KMS-11 (cell line): ENCODE measurements at regions not wholly inside any gene's neighbourhood (a gene's known extent, or its start where the extent isn't known, plus 50 kb on each side); places are given as distances from the start of the nearest gene placed in this dataset.
"Not testable (repeated sequence)": the region's sequence is repeated elsewhere in the genome, so short reads cannot be mapped to it uniquely, and the experiment has no call there.

Experiments used
- H2AFZ ChIP-seq: fragments of 200-600 bp; sonication (generic); 2 replicates; pipeline ENCODE4 v1.6.1; 2016; ENCODE audit warnings: antibody characterized with exemption, mixed run types, low read depth
- H3K27ac ChIP-seq: fragments of 200-600 bp; sonication (generic); 2 replicates; pipeline ENCODE4 v1.6.1; 2016; ENCODE audit warnings: mild to moderate bottlenecking, mixed run types
- H3K27me3 ChIP-seq: fragments of 200-600 bp; sonication (generic); 2 replicates; pipeline ENCODE4 v1.6.1; 2017; ENCODE audit warnings: mild to moderate bottlenecking, low read depth, mixed run types, moderate library complexity; ENCODE audit not compliant: insufficient read depth
- H3K36me3 ChIP-seq: fragments of 200-600 bp; sonication (generic); 2 replicates; pipeline ENCODE4 v1.6.1; 2017; ENCODE audit warnings: mild to moderate bottlenecking, mixed run types; ENCODE audit not compliant: insufficient read depth
- H3K4me1 ChIP-seq: fragments of 200-600 bp; sonication (generic); 2 replicates; pipeline ENCODE4 v1.6.1; 2016; ENCODE audit warnings: mild to moderate bottlenecking, low read depth, mixed run types; ENCODE audit not compliant: poor library complexity, severe bottlenecking
- H3K4me2 ChIP-seq: fragments of 200-600 bp; sonication (generic); 2 replicates; pipeline ENCODE4 v1.7.0; 2016; ENCODE audit warnings: mild to moderate bottlenecking, mixed run types
- H3K4me3 ChIP-seq: fragments of 200-600 bp; sonication (generic); IDR thresholded peaks from 2 replicates; pipeline ENCODE4 v1.6.1; 2017; ENCODE audit warnings: low read depth, low read length, mixed read lengths; ENCODE audit not compliant: insufficient read depth
- H3K79me2 ChIP-seq: fragments of 200-600 bp; sonication (generic); 2 replicates; pipeline ENCODE4 v1.6.1; 2016; ENCODE audit warnings: low read depth, mixed run types; ENCODE audit not compliant: insufficient read depth
- H3K9ac ChIP-seq: fragments of 200-600 bp; sonication (generic); 2 replicates; pipeline ENCODE4 v1.6.1; 2016; ENCODE audit warnings: mild to moderate bottlenecking, mixed run types
- H4K20me1 ChIP-seq: fragments of 200-600 bp; sonication (generic); 2 replicates; pipeline ENCODE4 v1.6.1; 2016; ENCODE audit warnings: mild to moderate bottlenecking, mixed run types; ENCODE audit not compliant: insufficient read depth
- TF ChIP-seq, protein P1 (sequence below): fragments of 200-600 bp; sonication (generic); conservative IDR thresholded peaks from 2 replicates; pipeline ENCODE4 v1.6.1; 2017; ENCODE audit warnings: low read depth, mild to moderate bottlenecking, antibody characterized with exemption, low read length, moderate library complexity, mixed read lengths

DNA sequence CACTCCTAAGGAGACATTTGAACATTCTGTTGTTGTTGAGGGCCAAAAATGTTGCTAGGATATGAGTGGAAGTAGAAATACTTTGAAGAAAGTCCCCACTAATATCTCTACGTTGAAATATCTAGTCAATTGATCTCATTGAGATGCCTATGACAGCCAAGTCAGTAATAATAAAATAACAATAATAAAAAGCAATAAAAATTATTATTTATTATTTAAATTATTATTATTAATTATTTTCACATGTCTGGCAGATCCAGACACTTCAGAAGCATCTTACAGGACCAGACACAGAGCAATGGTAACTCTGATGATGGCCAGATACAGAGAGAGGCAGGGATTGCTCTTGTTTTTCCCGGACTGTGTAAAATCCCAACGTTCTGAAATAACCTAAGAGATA, 143.5 kb upstream of the PALMD start:
- TF ChIP-seq, protein P1, sequence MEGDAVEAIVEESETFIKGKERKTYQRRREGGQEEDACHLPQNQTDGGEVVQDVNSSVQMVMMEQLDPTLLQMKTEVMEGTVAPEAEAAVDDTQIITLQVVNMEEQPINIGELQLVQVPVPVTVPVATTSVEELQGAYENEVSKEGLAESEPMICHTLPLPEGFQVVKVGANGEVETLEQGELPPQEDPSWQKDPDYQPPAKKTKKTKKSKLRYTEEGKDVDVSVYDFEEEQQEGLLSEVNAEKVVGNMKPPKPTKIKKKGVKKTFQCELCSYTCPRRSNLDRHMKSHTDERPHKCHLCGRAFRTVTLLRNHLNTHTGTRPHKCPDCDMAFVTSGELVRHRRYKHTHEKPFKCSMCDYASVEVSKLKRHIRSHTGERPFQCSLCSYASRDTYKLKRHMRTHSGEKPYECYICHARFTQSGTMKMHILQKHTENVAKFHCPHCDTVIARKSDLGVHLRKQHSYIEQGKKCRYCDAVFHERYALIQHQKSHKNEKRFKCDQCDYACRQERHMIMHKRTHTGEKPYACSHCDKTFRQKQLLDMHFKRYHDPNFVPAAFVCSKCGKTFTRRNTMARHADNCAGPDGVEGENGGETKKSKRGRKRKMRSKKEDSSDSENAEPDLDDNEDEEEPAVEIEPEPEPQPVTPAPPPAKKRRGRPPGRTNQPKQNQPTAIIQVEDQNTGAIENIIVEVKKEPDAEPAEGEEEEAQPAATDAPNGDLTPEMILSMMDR: no peak
- no peaks in the 10 kb centered on the region for H3K36me3 ChIP-seq
- no peak overlapping the region for H3K4me2 ChIP-seq
- H3K4me3 ChIP-seq: no peak overlapping the region
- no peak overlapping the region for H3K27ac ChIP-seq
- no peaks in the 10 kb centered on the region for H3K4me1 ChIP-seq
- H4K20me1 ChIP-seq: no peaks in the 10 kb centered on the region
- no peak overlapping the region for H2AFZ ChIP-seq
- no peak overlapping the region for H3K9ac ChIP-seq
- H3K27me3 ChIP-seq: no peaks in the 10 kb centered on the region
- H3K79me2 ChIP-seq: no peaks in the 10 kb centered on the region

DNA sequence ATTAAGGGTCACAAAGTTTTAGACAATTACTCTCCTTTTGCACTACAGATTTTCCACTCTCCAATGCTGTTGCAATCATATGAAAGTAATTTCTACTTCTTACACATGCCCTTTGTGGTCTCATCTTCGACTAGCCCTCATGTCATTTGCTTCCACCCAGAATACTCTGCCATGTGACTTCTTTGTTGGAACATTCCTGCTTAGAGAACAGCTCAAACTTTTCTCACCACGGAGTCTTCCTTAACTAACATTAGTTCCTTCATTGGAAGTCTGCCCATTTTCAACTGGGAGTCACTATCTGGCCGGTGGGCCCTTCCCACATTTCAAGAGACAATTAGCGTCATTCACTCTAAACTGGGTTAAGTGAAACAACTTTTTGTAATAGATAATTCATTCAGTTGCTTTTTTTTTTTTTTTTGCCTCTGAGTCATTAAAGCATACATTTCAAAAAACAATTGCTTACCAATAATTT, 142.6 kb upstream of the PALMD start:
- Histone ChIP-seq H4K20me1 (no peaks in the 10 kb centered on the region), H3K4me1 (no peaks in the 10 kb centered on the region), H3K4me3 (no peak overlapping the region), H3K4me2 (no peak overlapping the region), H3K79me2 (no peaks in the 10 kb centered on the region), H3K36me3 (no peaks in the 10 kb centered on the region), H3K27me3 (no peaks in the 10 kb centered on the region), H3K9ac (no peak overlapping the region), H2AFZ (no peak overlapping the region), H3K27ac (no peak overlapping the region)
- TF ChIP-seq, protein P1: no peak

DNA sequence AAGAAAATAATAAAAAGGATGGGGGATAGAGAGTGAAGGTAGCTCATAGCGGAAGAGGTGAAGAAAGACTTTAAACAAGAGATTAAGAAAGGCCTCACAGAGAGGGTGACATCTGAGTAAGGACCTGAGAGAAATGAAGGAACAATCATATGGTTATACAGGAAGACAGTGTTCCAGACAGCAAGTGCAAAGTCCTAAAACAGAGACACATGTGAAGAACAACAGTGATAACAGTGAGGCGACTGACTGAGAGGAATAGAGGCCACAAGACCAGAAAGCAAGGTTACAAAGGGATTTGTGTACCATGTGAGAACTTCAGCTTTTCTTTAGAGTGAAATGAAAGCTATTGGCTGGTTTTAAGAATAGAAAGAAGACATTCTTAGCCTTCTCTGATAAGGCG, 141.6 kb upstream of the PALMD start:
- Histone ChIP-seq H3K9ac (no peak overlapping the region), H4K20me1 (no peaks in the 10 kb centered on the region), H3K27me3 (no peaks in the 10 kb centered on the region), H3K79me2 (no peaks in the 10 kb centered on the region), H3K4me2 (no peak overlapping the region), H3K4me1 (no peaks in the 10 kb centered on the region), H3K4me3 (no peak overlapping the region), H2AFZ (no peak overlapping the region), H3K36me3 (no peaks in the 10 kb centered on the region), H3K27ac (no peak overlapping the region)
- TF ChIP-seq, protein P1: no peak

DNA sequence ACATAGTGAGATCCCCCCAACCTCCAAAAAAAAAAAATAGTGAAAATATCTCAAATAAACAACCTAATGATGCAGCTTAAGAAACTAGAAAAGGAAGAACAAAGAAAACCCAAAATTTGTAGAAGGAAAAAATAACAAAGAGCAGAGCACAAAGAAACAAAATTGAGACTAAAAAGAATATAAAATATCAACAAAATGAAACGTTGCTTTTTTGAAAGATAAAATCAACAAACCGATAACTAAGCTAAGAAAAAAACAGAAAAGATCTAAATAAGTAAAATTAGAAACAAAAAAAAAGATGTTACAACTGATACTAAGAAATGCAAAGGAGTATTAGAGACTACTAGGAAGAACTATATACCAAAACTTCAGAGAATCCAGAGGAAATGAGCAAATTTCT, 139.3 kb upstream of the PALMD start:
- Histone ChIP-seq H2AFZ (no peak overlapping the region), H3K27ac (no peak overlapping the region), H3K4me3 (no peak overlapping the region), H3K4me2 (no peak overlapping the region), H3K79me2 (no peaks in the 10 kb centered on the region), H3K4me1 (no peaks in the 10 kb centered on the region), H3K9ac (no peak overlapping the region), H3K36me3 (no peaks in the 10 kb centered on the region), H3K27me3 (no peaks in the 10 kb centered on the region), H4K20me1 (no peaks in the 10 kb centered on the region)
- TF ChIP-seq, protein P1: no peak

DNA sequence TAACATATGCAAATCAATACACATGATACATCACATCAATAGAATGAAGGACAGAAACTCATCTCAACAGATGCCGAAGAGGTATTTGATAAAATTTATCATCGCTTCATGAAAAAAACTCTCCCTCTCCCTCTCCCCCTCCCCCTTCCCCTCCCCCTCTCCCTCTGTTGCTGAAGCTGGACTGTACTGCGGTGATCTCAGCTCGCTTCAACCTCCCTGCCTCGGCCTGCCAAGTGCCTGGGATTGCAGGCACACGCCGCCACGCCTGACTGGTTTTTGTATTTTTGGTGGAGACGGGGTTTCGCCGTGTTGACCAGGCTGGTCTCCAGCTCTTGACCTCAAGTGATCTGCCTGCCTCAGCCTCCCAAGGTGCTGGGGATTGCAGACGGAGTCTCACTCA, 138.5 kb upstream of the PALMD start:
- H4K20me1 ChIP-seq, H3K27me3 ChIP-seq, H3K4me1 ChIP-seq, H3K9ac ChIP-seq, H3K36me3 ChIP-seq, H3K27ac ChIP-seq, H2AFZ ChIP-seq, H3K79me2 ChIP-seq, H3K4me3 ChIP-seq, H3K4me2 ChIP-seq: not testable (repeated sequence)
